ENCODE measurements at regions not wholly inside any gene's neighbourhood (a gene's known extent, or its start where the extent isn't known, plus 50 kb on each side); places are given as distances from the start of the nearest gene placed in this dataset.
"Not testable (repeated sequence)": the region's sequence is repeated elsewhere in the genome, so short reads cannot be mapped to it uniquely, and the experiment has no call there.

GRCh38 chr17:33959098-33959497, 296.0 kb upstream of the CCL2 start:
- not testable (repeated sequence) for DNase-seq (ENCODE audit: low read depth in 3 of 3, low spot score in 2 of 3)

- DNase-seq (ENCODE audit: low read depth in 3 of 3, low spot score in 2 of 3) = no peak
Measured at GRCh38 chr17:33962857-33963655, 292.0 kb upstream of the CCL2 start.

- no peak for DNase-seq (ENCODE audit: low read depth in 3 of 3, low spot score in 2 of 3)
Measured at GRCh38 chr17:33964344-33964979, 290.6 kb upstream of the CCL2 start.

GRCh38 chr17:33966410-33967059, 288.6 kb upstream of the CCL2 start:
- no peak for DNase-seq (ENCODE audit: low read depth in 3 of 3, low spot score in 2 of 3)

- DNase-seq (ENCODE audit: low read depth in 3 of 3, low spot score in 2 of 3) = no peak
Measured at GRCh38 chr17:33967608-33968349, 287.3 kb upstream of the CCL2 start.

- no peak for DNase-seq (ENCODE audit: low read depth in 3 of 3, low spot score in 2 of 3)
Measured at GRCh38 chr17:33968350-33969044, 286.6 kb upstream of the CCL2 start.

DNA sequence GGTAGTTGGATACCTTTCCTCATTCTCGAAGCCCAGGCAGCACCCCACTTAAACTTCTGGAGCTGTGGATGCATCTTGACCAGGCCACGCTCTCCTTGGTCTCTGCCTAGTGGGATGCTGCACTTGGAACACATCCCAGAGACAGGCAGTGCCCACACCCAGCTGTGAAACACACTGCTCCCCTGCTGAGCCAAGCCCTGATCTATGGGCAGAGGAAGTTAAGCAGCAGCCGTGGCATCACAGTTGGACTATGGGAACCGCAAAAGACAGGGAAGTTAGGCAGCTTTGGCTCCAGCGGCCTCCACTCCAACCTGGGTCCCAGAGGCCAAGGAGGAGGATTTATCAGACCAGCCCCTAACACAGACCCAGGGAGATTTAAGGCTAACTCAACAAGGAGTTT, 284.8 kb upstream of the CCL2 start:
- no peak for DNase-seq (ENCODE audit: low read depth in 3 of 3, low spot score in 2 of 3)

DNA sequence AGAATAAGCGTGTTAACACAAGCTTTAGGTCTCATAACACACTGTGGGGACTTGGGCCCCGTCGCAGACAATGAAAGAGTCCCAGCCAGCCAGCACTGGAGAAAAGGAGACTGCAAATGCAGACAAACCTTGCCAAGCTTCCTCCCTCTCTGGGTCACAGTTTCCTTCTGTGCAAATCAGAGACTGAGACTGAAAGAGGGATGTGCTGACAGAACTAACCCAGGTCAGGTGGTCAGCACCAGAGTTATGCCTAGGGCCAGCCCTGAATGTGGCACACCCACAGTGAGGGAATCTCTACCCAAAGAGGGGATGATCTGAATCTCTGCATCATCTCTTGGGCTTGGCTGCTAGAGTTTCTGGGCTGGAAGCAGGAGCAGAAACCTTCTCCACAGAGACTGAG, 282.3 kb upstream of the CCL2 start:
- DNase-seq (ENCODE audit: low read depth in 3 of 3, low spot score in 2 of 3) = no peak

- DNase-seq (ENCODE audit: low read depth in 3 of 3, low spot score in 2 of 3) = no peak
Measured at GRCh38 chr17:33973491-33973890, 281.6 kb upstream of the CCL2 start.

DNA sequence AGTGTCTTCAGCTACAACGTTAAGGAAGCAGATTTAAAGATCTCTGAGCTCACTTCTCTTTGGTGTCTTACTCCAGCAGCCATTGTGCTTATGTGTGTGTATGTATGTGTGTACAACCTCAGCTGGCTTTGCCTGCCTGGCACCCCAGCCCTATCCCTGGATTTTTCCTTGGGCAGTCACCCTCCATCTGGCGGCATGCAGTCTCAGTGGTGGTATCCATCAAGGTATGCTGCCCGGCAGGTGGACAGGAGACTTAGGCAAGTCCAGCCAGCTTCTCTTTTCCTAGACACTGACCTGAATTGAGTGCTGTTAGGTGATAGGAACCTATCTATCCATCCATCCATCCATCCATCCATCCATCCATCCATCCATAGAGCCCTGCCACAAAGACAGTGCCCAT, 280.8 kb upstream of the CCL2 start:
- DNase-seq (ENCODE audit: low read depth in 3 of 3, low spot score in 2 of 3) = no peak

GRCh38 chr17:33976831-33977230, 278.3 kb upstream of the CCL2 start:
- DNase-seq (ENCODE audit: low read depth in 3 of 3, low spot score in 2 of 3) = no peak

DNA sequence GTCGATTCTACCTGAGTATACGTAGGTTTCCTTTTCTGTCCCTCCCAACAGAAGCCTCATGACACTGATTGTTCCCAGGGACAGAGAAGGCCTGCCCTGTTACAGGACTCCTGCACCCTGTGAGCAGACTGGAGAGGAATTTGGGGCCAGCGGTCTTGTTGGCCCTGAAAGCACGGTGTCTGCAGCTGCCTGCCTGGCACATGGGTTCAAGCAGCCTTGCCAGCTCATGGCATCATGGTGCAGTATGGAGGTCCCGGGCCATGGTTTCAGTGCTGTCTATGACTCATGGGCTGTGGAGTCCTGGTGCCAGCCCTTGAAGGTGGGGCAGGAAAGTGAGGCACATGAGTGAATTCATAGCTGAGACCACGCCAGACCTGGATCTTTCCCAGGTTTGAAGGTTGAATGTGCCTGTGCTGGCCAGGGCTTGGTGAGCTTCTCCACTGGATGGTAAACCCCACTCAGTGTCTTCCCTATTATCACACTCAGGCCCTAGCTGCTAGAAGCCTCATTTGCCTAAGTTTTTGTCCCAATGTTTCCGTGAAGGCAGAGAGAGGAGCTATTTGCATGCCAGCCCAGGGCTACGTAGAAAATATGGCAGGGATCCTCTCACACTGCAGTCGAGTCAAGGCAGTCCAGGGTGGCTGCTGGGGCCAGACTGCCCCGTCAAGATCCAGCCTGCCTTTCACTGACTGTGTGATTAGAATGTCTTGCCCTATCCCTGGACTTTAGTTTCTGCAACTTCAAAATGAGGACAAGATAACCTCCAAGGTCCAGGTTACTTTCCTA, 277.2 kb upstream of the CCL2 start:
- no peak for DNase-seq (ENCODE audit: low read depth in 3 of 3, low spot score in 2 of 3)

GRCh38 chr17:33978889-33979288, 276.2 kb upstream of the CCL2 start:
- no peak for DNase-seq (ENCODE audit: low read depth in 3 of 3, low spot score in 2 of 3)

DNA sequence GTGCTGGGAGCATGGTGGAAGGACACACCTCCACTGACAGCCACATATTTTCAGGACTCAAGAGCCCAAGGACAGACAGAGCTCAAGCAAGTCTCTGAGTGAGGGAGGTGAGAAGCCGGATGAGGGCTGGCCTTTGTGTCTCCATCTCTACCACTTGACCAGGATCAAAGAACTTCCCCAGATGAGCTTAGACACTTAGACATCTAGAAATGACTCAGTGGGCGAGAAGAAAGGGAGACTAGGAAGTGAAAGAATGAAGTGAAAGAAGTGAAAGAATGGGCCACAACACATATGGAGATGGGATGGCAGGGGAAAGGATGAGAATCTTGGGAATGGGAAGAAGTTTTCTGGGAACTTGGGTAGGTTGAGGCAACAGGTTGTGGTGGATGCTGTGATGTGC, 274.9 kb upstream of the CCL2 start:
- DNase-seq (ENCODE audit: low read depth in 3 of 3, low spot score in 2 of 3) = no peak

DNA sequence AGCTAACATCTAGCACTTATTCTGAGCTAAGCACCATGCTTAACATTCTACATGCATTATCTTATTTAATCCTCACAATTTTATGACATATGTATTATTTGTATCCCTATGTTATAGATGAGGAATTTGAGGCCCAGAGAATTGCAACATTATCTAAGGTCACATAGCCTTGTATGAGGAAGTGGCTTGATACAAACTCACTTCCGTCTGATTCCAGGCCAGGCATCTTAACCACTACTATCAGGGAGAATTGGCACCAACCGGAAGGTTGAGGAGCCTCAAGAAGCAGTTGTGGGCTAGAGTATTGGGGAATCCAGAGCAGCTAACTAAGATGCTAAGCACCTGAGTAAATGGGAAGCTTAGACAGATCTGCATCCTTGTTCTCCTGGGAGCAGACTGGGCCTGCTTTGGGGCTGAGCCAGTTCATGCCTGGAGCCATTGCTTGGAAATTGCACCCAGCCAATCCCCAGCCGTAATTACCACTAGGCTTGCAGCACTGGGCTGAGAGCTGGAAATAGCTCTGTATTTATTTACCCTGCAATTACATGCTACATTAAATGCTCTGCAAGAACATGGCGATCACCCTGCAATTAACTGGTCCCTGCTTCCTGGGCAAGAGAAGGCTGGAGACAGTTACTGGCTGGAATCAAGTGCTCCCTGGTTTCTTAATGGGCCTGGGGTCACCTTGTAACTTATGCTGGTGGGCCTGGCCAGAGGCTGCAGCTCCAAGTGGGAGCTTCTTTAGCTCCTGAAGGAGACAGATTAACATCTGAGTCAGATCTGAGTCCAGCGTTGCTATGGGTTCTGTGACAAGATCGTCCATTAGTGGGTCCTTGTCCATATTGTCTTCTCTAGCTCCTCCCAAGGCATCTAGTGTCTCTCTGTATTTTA, 273.1 kb upstream of the CCL2 start:
- peak in 1 of 3 donors; percentile 2 for DNase-seq (ENCODE audit: low read depth in 3 of 3, low spot score in 2 of 3)

- no peak for DNase-seq (ENCODE audit: low read depth in 3 of 3, low spot score in 2 of 3)
Measured at GRCh38 chr17:33982909-33983308, 272.2 kb upstream of the CCL2 start.

DNA sequence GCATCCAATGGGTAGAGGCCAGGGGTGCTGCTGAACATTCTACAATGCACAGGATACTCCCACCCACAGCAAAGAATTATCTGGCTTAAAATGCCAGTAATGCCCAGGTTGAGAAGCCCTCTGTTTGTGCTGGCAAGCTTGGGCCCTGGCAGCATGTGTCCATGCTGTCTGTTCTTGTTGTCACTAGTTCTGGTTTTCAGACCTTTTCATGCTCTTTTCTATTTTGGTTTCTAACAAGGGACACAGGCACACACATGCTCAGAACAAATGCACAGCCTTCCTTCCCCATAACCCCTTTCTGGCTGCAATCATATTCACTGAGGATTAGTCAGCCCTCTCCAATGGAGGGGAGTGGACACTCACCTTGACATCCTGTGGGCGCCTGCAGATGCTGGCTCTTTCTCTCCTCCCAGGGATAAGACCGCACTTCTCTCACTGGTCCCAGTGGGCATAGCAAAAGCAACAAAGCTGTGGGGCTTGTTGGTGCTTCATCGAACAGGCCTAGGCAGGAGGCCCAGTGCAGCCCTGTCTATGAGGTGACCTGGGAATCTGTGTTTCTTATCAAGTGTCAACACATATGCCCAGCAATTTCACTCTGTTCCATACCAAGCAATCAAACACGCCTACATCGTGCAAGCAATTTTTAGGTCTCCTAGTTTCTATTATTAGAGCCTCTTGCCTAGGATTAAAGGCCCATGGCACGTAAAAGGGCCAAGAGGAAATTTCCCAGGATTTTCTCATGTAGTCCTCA, 271.1 kb upstream of the CCL2 start:
- DNase-seq (ENCODE audit: low read depth in 3 of 3, low spot score in 2 of 3) = no peak

GRCh38 chr17:33986088-33986487, 269.0 kb upstream of the CCL2 start:
- no peak for DNase-seq (ENCODE audit: low read depth in 3 of 3, low spot score in 2 of 3)

Data from right renal cortex interstitium (tissue), 3 donors.